Keratinocyte (primary cell): ENCODE measurements at regions not wholly inside any gene's neighbourhood (a gene's known extent, or its start where the extent isn't known, plus 50 kb on each side); places are given as distances from the start of the nearest gene placed in this dataset.

Experiments used
- DNase-seq: peaks from one replicate; pipeline ENCODE4 v3.0.0-alpha.2; 2011; ENCODE audit warnings: low read depth, missing footprints, low spot score
- FAIRE-seq: peaks from 2 replicates; lab custom pipeline; 2011; peaks lifted over from hg19 to GRCh38; lab: Jason Lieb, UNC
- H2AFZ ChIP-seq: 2 replicates; pipeline ENCODE4 v1.6.0; 2012; ENCODE audit warnings: low read length, control low read depth, inconsistent platforms; ENCODE audit not compliant: control insufficient read depth
- H3K27ac ChIP-seq: 2 replicates; pipeline ENCODE4 v1.5.1; 2011; ENCODE audit warnings: low read length; ENCODE audit not compliant: control insufficient read depth, insufficient read depth
- H3K27me3 ChIP-seq: 3 replicates; pipeline ENCODE4 v1.6.0; 2011; ENCODE audit warnings: low read length; ENCODE audit not compliant: control insufficient read depth, insufficient read depth; ENCODE audit errors: extremely low read depth
- H3K36me3 ChIP-seq, 2 experiments: 2 replicates in 1 of 2; 3 replicates in 1 of 2; pipeline ENCODE4 v1.5.1; 2011; ENCODE audit warnings: low read length in 2 of 2, mild to moderate bottlenecking in 1 of 2; ENCODE audit not compliant: control insufficient read depth in 2 of 2, insufficient read depth in 2 of 2; ENCODE audit errors: extremely low read depth in 1 of 2
- H3K4me1 ChIP-seq: 3 replicates; pipeline ENCODE4 v1.5.1; 2011; ENCODE audit warnings: low read length; ENCODE audit not compliant: control insufficient read depth, insufficient read depth; ENCODE audit errors: extremely low read depth
- H3K4me2 ChIP-seq: 3 replicates; pipeline ENCODE4 v1.6.0; 2011; ENCODE audit warnings: low read depth, low read length; ENCODE audit not compliant: control insufficient read depth, insufficient read depth; ENCODE audit errors: extremely low read depth
- H3K4me3 ChIP-seq, 3 experiments: fragments of 200-600 bp in 1 of 3; sonication (generic) in 1 of 3; 2 replicates in 2 of 3; 3 replicates in 1 of 3; pipeline ENCODE4 v1.5.1; 2011 to 2016; ENCODE audit warnings: low read length in 3 of 3, mild to moderate bottlenecking in 3 of 3, control low read depth in 2 of 3, inconsistent platforms in 1 of 3, low read depth in 1 of 3, mixed read lengths in 1 of 3, mixed run types in 1 of 3, moderate library complexity in 1 of 3; ENCODE audit not compliant: control insufficient read depth in 2 of 3, insufficient read depth in 2 of 3; ENCODE audit errors: extremely low read depth in 1 of 3
- H3K79me2 ChIP-seq: 2 replicates; pipeline ENCODE4 v1.6.0; 2012; ENCODE audit warnings: low read length; ENCODE audit not compliant: control insufficient read depth, insufficient read depth
- H3K9ac ChIP-seq: 3 replicates; pipeline ENCODE4 v1.6.0; 2011; ENCODE audit warnings: low read length; ENCODE audit not compliant: control insufficient read depth, insufficient read depth; ENCODE audit errors: extremely low read depth
- H3K9me1 ChIP-seq: 3 replicates; pipeline ENCODE4 v1.6.0; 2011; ENCODE audit warnings: low read length; ENCODE audit not compliant: control insufficient read depth, insufficient read depth; ENCODE audit errors: extremely low read depth
- H3K9me3 ChIP-seq: 2 replicates; pipeline ENCODE4 v1.5.1; 2012; ENCODE audit warnings: low read depth, low read length; ENCODE audit not compliant: control insufficient read depth
- H4K20me1 ChIP-seq: 3 replicates; pipeline ENCODE4 v1.6.0; 2011; ENCODE audit warnings: low read length; ENCODE audit not compliant: control insufficient read depth, insufficient read depth; ENCODE audit errors: extremely low read depth
- CTCF ChIP-seq, 3 experiments: IDR thresholded peaks in 1 of 3; conservative IDR thresholded peaks in 1 of 3; optimal IDR thresholded peaks in 1 of 3; 2 replicates in 2 of 3; 3 replicates in 1 of 3; pipeline versions ENCODE3 to v1.5.1; 2011; ENCODE audit warnings: low read length in 3 of 3, mild to moderate bottlenecking in 3 of 3, moderate library complexity in 2 of 3, control low read depth in 1 of 3, inconsistent platforms in 1 of 3; ENCODE audit not compliant: insufficient read depth in 2 of 3; ENCODE audit errors: extremely low read depth in 1 of 3
- EZH2 ChIP-seq: IDR thresholded peaks from one replicate; pipeline ENCODE4 v1.6.1; 2012; ENCODE audit warnings: inconsistent platforms, mild to moderate bottlenecking, low read length, moderate library complexity
- dilution Hi-C: fragments of 300-500 bp; cut with MboI; formaldehyde crosslinking; loops from one replicate; pipeline ENCODE4 v1.7.0; 2020; ENCODE audit warnings: low sequenced_read_pairs; ENCODE audit not compliant: extremely low pct_ligation_motif_present

DNA sequence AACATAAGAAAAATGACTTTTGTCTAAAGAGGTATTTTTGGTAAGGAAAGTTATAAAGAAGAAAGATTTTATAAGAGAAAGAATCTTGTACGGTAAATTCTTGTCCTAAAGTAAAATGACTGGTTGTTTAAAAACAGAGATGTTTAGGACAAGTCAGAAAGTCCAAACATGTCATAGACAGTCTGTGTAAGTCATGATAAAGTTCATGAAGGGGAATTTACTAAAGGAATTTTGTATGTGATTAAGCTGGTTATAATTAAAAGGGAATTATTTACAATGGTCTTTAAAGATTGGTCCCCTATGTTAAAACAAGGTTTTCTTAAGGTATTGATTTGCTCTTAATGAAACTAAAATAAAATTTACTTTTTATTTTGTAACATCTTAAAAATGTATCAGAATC lies 269.4 kb upstream of the CCDC196 start:
- Histone ChIP-seq H2AFZ (no peak overlapping the region), H3K27me3 (no peaks in the 10 kb centered on the region), H3K9me1 (no peaks in the 10 kb centered on the region), H3K4me2 (no peak overlapping the region), H3K9ac (no peak overlapping the region), H3K4me1 (no peaks in the 10 kb centered on the region), H3K36me3 (no peaks in the 10 kb centered on the region), H3K4me3 (no peak overlapping the region), H3K9me3 (no peaks in the 10 kb centered on the region), H3K79me2 (no peaks in the 10 kb centered on the region), H3K27ac (no peak overlapping the region), H4K20me1 (no peaks in the 10 kb centered on the region)
- no peak for DNase-seq
- dilution Hi-C loops = no loop called here
- FAIRE-seq = no peak
- no peak for TF ChIP-seq CTCF (optimal IDR thresholded peaks at IDR 0.05 in 1 of 3, IDR thresholded peaks at IDR 0.05 in 1 of 3, conservative IDR thresholded peaks at IDR 0.05 in 1 of 3; ENCODE audit: extremely low read depth in 1 of 3, insufficient read depth in 2 of 3, low read length in 3 of 3)
- TF ChIP-seq EZH2 = no peak

- Histone ChIP-seq H3K36me3 (no peaks in the 10 kb centered on the region), H3K79me2 (no peaks in the 10 kb centered on the region), H2AFZ (no peak overlapping the region), H3K4me3 (no peak overlapping the region), H3K9ac (no peak overlapping the region), H3K9me3 (no peaks in the 10 kb centered on the region), H3K27ac (no peak overlapping the region), H3K9me1 (no peaks in the 10 kb centered on the region), H3K27me3 (no peaks in the 10 kb centered on the region), H4K20me1 (no peaks in the 10 kb centered on the region), H3K4me2 (no peak overlapping the region), H3K4me1 (no peaks in the 10 kb centered on the region)
- dilution Hi-C loops = no loop called here
- FAIRE-seq (no peak), DNase-seq (no peak)
- TF ChIP-seq EZH2 = no peak
- no peak for TF ChIP-seq CTCF (optimal IDR thresholded peaks at IDR 0.05 in 1 of 3, IDR thresholded peaks at IDR 0.05 in 1 of 3, conservative IDR thresholded peaks at IDR 0.05 in 1 of 3; ENCODE audit: extremely low read depth in 1 of 3, insufficient read depth in 2 of 3, low read length in 3 of 3)
These were observed 266.3 kb upstream of the CCDC196 start for GRCh38 chr14:66219886-66220285.
